ENCODE measurements at regions not wholly inside any gene's neighbourhood (a gene's known extent, or its start where the extent isn't known, plus 50 kb on each side); places are given as distances from the start of the nearest gene placed in this dataset.

GRCh38 chr3:68676136-68676535, 256.2 kb downstream of the TAFA4 start:
- TF ChIP-seq POLR2A (IDR thresholded peaks at IDR 0.05) (no peak), EP300 (IDR thresholded peaks at IDR 0.05) (no peak)
- TF ChIP-seq, protein P1, sequence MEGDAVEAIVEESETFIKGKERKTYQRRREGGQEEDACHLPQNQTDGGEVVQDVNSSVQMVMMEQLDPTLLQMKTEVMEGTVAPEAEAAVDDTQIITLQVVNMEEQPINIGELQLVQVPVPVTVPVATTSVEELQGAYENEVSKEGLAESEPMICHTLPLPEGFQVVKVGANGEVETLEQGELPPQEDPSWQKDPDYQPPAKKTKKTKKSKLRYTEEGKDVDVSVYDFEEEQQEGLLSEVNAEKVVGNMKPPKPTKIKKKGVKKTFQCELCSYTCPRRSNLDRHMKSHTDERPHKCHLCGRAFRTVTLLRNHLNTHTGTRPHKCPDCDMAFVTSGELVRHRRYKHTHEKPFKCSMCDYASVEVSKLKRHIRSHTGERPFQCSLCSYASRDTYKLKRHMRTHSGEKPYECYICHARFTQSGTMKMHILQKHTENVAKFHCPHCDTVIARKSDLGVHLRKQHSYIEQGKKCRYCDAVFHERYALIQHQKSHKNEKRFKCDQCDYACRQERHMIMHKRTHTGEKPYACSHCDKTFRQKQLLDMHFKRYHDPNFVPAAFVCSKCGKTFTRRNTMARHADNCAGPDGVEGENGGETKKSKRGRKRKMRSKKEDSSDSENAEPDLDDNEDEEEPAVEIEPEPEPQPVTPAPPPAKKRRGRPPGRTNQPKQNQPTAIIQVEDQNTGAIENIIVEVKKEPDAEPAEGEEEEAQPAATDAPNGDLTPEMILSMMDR (IDR thresholded peaks at IDR 0.05) = no peak
